MCF 10A (cell line): ENCODE measurements at regions not wholly inside any gene's neighbourhood (a gene's known extent, or its start where the extent isn't known, plus 50 kb on each side); places are given as distances from the start of the nearest gene placed in this dataset.

Experiments
- BruUV-seq: library from RNA; stranded (reverse); fragments of 400-500 nt; replicated peaks from 2 replicates; lab custom pipeline; 2021; lab: Mats Ljungman, UMichigan
- CTCF ChIA-PET: fragments of 300-600 bp; sonication (Branson Sonifier 250); formaldehyde crosslinking; extraction: SDS; loops from one replicate; lab custom pipeline; 2021; ENCODE audit warnings: antibody characterized with exemption, inconsistent platforms; lab: Yijun Ruan, JAX
- POLR2A ChIA-PET: fragments of 300-600, 350-650 bp; sonication (Branson Sonifier 250); formaldehyde crosslinking; extraction: SDS; loops from one replicate; lab custom pipeline; 2020; ENCODE audit warnings: antibody characterized with exemption, inconsistent platforms; lab: Yijun Ruan, JAX
- DNase-seq: peaks from one replicate; pipeline ENCODE4 v3.0.0-alpha.2; 2018; ENCODE audit not compliant: unreplicated experiment
- H3K27ac Mint-ChIP-seq: one replicate; pipeline ENCODE4 v1.8.0; 2022; ENCODE audit warnings: mild to moderate bottlenecking, low read depth, mixed read lengths; ENCODE audit not compliant: unreplicated experiment
- H3K27me3 Mint-ChIP-seq: one replicate; pipeline ENCODE4 v1.8.0; 2022; ENCODE audit warnings: mixed read lengths; ENCODE audit not compliant: insufficient read depth, unreplicated experiment
- H3K36me3 Mint-ChIP-seq: one replicate; pipeline ENCODE4 v1.8.0; 2022; ENCODE audit warnings: mild to moderate bottlenecking, moderate library complexity, mixed read lengths; ENCODE audit not compliant: insufficient read depth, unreplicated experiment
- H3K4me1 Mint-ChIP-seq: one replicate; pipeline ENCODE4 v1.8.0; 2022; ENCODE audit warnings: mixed read lengths; ENCODE audit not compliant: insufficient read depth, unreplicated experiment
- H3K4me3 Mint-ChIP-seq: one replicate; pipeline ENCODE4 v1.8.0; 2022; ENCODE audit warnings: mild to moderate bottlenecking, moderate library complexity, mixed read lengths; ENCODE audit not compliant: unreplicated experiment
- H3K9me3 Mint-ChIP-seq: one replicate; pipeline ENCODE4 v1.8.0; 2022; ENCODE audit warnings: mixed read lengths; ENCODE audit not compliant: unreplicated experiment
- intact Hi-C: fragments of 100-400 bp; cut with micrococcal nuclease; formaldehyde crosslinking; loops from 2 replicates; pipeline ENCODE4 v1.14.1; 2022
- TF ChIP-seq, protein P1 (sequence below): fragments of 200-600 bp; IDR thresholded peaks from one replicate; pipeline ENCODE4 v1.8.0; 2022; ENCODE audit warnings: antibody characterized with exemption, mild to moderate bottlenecking; ENCODE audit not compliant: unreplicated experiment

DNA sequence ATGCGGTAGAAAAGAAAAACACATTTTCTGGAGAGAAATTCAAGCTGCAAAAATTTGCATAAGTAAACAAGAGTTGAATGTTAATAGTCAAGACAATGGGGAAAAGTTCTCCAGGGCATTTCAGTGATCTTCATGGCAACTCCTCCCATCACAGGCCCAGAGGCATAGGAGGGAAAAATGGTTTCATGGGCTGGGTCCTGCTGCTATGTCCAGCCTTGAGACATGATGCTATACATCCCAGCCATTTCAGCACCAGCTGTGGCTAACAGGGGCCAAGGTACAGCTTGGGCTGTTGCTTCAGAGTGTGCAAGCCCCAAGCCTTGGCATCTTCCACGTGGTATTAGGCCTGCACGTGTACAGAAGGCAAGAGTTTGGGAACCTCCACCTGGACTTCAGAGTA lies 118.6 kb upstream of the DLGAP1 start:
- Mint-ChIP-seq H3K36me3 (peaks cover 5% of the 10 kb centered on the region), H3K27ac (no peak overlapping the region), H3K4me3 (no peak overlapping the region), H3K4me1 (no peaks in the 10 kb centered on the region), H3K27me3 (no peaks in the 10 kb centered on the region), H3K9me3 (peaks cover 12% of the 10 kb centered on the region)
- intact Hi-C loops, result no loop called here
- no TSS peak for BruUV-seq
- ChIA-PET POLR2A (no interaction called here), CTCF (interaction anchor here (0.7 kb wide), 1 partner anchor 42 kb away, joined by 3 read pairs; no protein-coding TSS in a partner anchor)
- TF ChIP-seq, protein P1, sequence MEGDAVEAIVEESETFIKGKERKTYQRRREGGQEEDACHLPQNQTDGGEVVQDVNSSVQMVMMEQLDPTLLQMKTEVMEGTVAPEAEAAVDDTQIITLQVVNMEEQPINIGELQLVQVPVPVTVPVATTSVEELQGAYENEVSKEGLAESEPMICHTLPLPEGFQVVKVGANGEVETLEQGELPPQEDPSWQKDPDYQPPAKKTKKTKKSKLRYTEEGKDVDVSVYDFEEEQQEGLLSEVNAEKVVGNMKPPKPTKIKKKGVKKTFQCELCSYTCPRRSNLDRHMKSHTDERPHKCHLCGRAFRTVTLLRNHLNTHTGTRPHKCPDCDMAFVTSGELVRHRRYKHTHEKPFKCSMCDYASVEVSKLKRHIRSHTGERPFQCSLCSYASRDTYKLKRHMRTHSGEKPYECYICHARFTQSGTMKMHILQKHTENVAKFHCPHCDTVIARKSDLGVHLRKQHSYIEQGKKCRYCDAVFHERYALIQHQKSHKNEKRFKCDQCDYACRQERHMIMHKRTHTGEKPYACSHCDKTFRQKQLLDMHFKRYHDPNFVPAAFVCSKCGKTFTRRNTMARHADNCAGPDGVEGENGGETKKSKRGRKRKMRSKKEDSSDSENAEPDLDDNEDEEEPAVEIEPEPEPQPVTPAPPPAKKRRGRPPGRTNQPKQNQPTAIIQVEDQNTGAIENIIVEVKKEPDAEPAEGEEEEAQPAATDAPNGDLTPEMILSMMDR, result no peak
- DNase-seq, result no peak

DNA sequence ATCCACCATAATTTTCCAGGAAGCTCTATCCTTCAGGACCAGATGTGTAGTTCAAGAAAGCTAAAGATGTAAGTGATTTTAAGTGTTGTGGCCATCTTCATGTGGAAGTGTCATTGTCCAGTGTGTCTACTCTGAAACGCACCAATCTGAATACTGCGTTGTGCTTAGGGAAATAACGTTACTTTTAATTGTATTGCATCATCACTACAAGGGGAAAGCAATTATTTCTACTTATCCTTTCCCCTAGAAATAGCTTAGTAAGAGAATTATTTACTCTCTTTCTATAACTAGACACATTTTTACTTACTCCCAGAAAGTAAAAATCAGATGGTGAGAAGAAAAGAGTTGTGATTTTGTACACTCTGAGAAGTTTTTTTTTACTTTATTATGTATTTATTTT lies 102.4 kb upstream of the DLGAP1 start:
- no peak overlapping the region for H3K4me3 Mint-ChIP-seq
- no peaks in the 10 kb centered on the region for H3K27me3 Mint-ChIP-seq
- no peak for DNase-seq
- H3K36me3 Mint-ChIP-seq, result no peaks in the 10 kb centered on the region
- intact Hi-C loops, result no loop called here
- no peak overlapping the region for H3K27ac Mint-ChIP-seq
- ChIA-PET POLR2A (no interaction called here), CTCF (no interaction called here)
- BruUV-seq, result no TSS peak
- TF ChIP-seq, protein P1, result no peak
- peaks cover 8% of the 10 kb centered on the region for H3K9me3 Mint-ChIP-seq
- no peaks in the 10 kb centered on the region for H3K4me1 Mint-ChIP-seq

DNA sequence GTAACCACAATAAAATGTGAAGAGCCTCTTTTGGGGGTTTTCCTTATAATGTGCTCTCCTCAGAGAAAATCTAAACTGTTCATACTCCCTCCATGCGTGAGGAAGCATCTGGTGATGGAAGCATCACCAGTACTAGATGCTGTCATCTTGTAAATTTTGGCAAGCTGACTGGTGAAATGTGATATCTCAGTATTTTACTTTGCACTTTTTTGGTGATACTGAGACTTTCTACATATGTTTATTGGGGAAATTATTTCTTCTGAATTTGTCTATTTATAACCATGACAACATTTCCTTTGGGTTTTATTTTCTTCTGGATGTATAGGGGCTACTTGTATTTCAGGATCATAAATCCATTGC lies 95.9 kb upstream of the DLGAP1 start:
- Mint-ChIP-seq H3K9me3 (no peaks in the 10 kb centered on the region), H3K4me3 (no peak overlapping the region), H3K4me1 (no peaks in the 10 kb centered on the region), H3K27me3 (no peaks in the 10 kb centered on the region), H3K36me3 (no peaks in the 10 kb centered on the region), H3K27ac (no peak overlapping the region)
- no TSS peak for BruUV-seq
- TF ChIP-seq, protein P1, result no peak
- POLR2A ChIA-PET, result interaction anchor here (0.7 kb wide), 1 partner anchor 287 kb away, joined by 3 read pairs; no protein-coding TSS in a partner anchor
- intact Hi-C loops, result no loop called here
- CTCF ChIA-PET, result interaction anchor here (0.7 kb wide), 1 partner anchor 63 kb away, joined by 3 read pairs; no protein-coding TSS in a partner anchor
- DNase-seq, result no peak

DNA sequence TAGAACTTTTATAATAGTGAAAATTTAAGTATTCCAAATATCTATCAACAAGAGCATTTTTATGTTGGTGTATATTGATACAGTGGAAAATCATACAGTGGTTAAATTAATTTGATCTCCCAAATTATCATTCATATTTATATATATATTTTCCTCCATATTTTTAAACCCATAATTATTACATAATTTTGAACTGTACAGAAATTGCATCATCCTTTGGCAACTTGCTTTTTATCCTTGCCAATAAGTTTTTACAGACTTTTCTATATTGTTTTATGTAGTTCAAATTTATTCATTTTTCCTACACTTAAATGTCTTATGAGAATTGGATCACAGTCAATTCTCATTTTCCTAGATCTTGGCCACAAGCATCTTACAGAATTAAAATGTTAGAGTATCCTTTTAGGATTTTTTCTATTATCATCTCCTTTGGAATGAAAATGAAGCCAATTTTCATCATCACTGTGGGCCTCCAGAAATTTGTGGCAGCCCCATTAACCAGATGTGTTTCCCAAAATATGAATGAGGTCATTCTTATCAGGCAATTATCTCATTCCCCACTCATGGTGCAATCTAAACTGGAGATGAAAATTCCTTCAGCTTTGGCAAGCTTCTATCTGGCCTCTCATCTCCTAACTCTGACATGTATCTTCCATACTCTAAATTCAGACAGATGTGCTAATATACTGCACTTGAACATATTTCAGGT lies 94.2 kb upstream of the DLGAP1 start:
- DNase-seq, result no peak
- no TSS peak for BruUV-seq
- TF ChIP-seq, protein P1, result no peak
- ChIA-PET CTCF (no interaction called here), POLR2A (no interaction called here)
- H3K4me3 Mint-ChIP-seq, result no peak overlapping the region
- no peaks in the 10 kb centered on the region for H3K36me3 Mint-ChIP-seq
- intact Hi-C loops, result no loop called here
- no peaks in the 10 kb centered on the region for H3K9me3 Mint-ChIP-seq
- no peaks in the 10 kb centered on the region for H3K4me1 Mint-ChIP-seq
- H3K27me3 Mint-ChIP-seq, result no peaks in the 10 kb centered on the region
- no peak overlapping the region for H3K27ac Mint-ChIP-seq
